ENCODE measurements at regions not wholly inside any gene's neighbourhood (a gene's known extent, or its start where the extent isn't known, plus 50 kb on each side); places are given as distances from the start of the nearest gene placed in this dataset.

DNA sequence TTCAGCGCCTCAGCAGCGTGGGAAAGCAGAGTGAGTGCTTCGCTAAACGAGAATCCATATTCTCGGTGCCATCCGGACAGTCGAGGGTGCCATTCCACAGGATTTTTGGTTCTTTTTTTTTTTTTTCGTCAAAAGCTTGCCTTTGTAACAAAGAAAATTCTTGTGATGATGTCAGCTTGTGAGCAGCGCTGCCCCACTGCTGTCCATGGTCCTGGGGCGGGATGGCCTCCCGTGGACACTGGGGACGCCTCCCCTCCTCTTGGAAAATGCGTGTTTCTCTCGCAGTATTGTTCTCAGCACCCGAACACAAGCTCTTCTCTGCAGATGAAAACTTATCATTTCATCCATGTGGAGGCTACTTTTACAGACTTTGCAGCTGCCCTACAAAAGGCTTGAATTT is 477.4 kb downstream of the TCERG1L start:
- H3K27me3 ChIP-seq (replicated peaks; ENCODE audit: insufficient read depth, low read depth, low read length, poor library complexity), result no peaks in the 10 kb centered on the region
- no peaks in the 10 kb centered on the region for H3K36me3 ChIP-seq (ENCODE audit: insufficient read depth, low read length, poor library complexity, severe bottlenecking)
- DNase-seq (ENCODE audit: low spot score), result no peak
- H3K27ac ChIP-seq (ENCODE audit: low read depth, low read length, poor library complexity, severe bottlenecking), result no peak overlapping the region
- intact Hi-C loops (cut with micrococcal nuclease; ENCODE audit: unreplicated experiment), result no loop called here
- TF ChIP-seq EZH2 (IDR thresholded peaks at IDR 0.05; ENCODE audit: borderline replicate concordance, low read depth, low read length, poor library complexity, severe bottlenecking), result no peak
- TF ChIP-seq, protein P1, sequence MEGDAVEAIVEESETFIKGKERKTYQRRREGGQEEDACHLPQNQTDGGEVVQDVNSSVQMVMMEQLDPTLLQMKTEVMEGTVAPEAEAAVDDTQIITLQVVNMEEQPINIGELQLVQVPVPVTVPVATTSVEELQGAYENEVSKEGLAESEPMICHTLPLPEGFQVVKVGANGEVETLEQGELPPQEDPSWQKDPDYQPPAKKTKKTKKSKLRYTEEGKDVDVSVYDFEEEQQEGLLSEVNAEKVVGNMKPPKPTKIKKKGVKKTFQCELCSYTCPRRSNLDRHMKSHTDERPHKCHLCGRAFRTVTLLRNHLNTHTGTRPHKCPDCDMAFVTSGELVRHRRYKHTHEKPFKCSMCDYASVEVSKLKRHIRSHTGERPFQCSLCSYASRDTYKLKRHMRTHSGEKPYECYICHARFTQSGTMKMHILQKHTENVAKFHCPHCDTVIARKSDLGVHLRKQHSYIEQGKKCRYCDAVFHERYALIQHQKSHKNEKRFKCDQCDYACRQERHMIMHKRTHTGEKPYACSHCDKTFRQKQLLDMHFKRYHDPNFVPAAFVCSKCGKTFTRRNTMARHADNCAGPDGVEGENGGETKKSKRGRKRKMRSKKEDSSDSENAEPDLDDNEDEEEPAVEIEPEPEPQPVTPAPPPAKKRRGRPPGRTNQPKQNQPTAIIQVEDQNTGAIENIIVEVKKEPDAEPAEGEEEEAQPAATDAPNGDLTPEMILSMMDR (conservative IDR thresholded peaks at IDR 0.05; ENCODE audit: low read depth, low read length), result no peak
- POLR2A ChIA-PET (ENCODE audit: low non-redundant PET), result no interaction called here
- H3K4me1 ChIP-seq (ENCODE audit: insufficient read depth, low read length, poor library complexity, severe bottlenecking), result no peaks in the 10 kb centered on the region
- CTCF ChIA-PET, result no interaction called here
- no TSS peak for BruUV-seq (replicated peaks)
- H3K9me3 ChIP-seq (ENCODE audit: low read depth, low read length, poor library complexity, severe bottlenecking), result no peaks in the 10 kb centered on the region
- H3K4me3 ChIP-seq (ENCODE audit: low read depth, low read length, poor library complexity, severe bottlenecking), result no peak overlapping the region

GRCh38 chr10:130834573-130834972 is 476.9 kb downstream of the TCERG1L start:
- ChIA-PET POLR2A (ENCODE audit: low non-redundant PET) (no interaction called here), CTCF (no interaction called here)
- TF ChIP-seq, protein P1 (conservative IDR thresholded peaks at IDR 0.05; ENCODE audit: low read depth, low read length), result no peak
- no peak for TF ChIP-seq EZH2 (IDR thresholded peaks at IDR 0.05; ENCODE audit: borderline replicate concordance, low read depth, low read length, poor library complexity, severe bottlenecking)
- H3K4me1 ChIP-seq (ENCODE audit: insufficient read depth, low read length, poor library complexity, severe bottlenecking), result no peaks in the 10 kb centered on the region
- no peak overlapping the region for H3K27ac ChIP-seq (ENCODE audit: low read depth, low read length, poor library complexity, severe bottlenecking)
- intact Hi-C loops (cut with micrococcal nuclease; ENCODE audit: unreplicated experiment), result no loop called here
- no peaks in the 10 kb centered on the region for H3K9me3 ChIP-seq (ENCODE audit: low read depth, low read length, poor library complexity, severe bottlenecking)
- H3K36me3 ChIP-seq (ENCODE audit: insufficient read depth, low read length, poor library complexity, severe bottlenecking), result no peaks in the 10 kb centered on the region
- no TSS peak for BruUV-seq (replicated peaks)
- H3K27me3 ChIP-seq (replicated peaks; ENCODE audit: insufficient read depth, low read depth, low read length, poor library complexity), result no peaks in the 10 kb centered on the region
- DNase-seq (ENCODE audit: low spot score), result no peak
- H3K4me3 ChIP-seq (ENCODE audit: low read depth, low read length, poor library complexity, severe bottlenecking), result no peak overlapping the region

- Histone ChIP-seq H3K27ac (ENCODE audit: low read depth, low read length, poor library complexity, severe bottlenecking) (no peak overlapping the region), H3K27me3 (replicated peaks; ENCODE audit: insufficient read depth, low read depth, low read length, poor library complexity) (no peaks in the 10 kb centered on the region), H3K9me3 (ENCODE audit: low read depth, low read length, poor library complexity, severe bottlenecking) (no peaks in the 10 kb centered on the region), H3K4me1 (ENCODE audit: insufficient read depth, low read length, poor library complexity, severe bottlenecking) (no peaks in the 10 kb centered on the region), H3K4me3 (ENCODE audit: low read depth, low read length, poor library complexity, severe bottlenecking) (no peak overlapping the region), H3K36me3 (ENCODE audit: insufficient read depth, low read length, poor library complexity, severe bottlenecking) (no peaks in the 10 kb centered on the region)
- CTCF ChIA-PET, result no interaction called here
- POLR2A ChIA-PET (ENCODE audit: low non-redundant PET), result no interaction called here
- no peak for DNase-seq (ENCODE audit: low spot score)
- TF ChIP-seq EZH2 (IDR thresholded peaks at IDR 0.05; ENCODE audit: borderline replicate concordance, low read depth, low read length, poor library complexity, severe bottlenecking), result no peak
- TF ChIP-seq, protein P1 (conservative IDR thresholded peaks at IDR 0.05; ENCODE audit: low read depth, low read length), result no peak
- no TSS peak for BruUV-seq (replicated peaks)
- intact Hi-C loops (cut with micrococcal nuclease; ENCODE audit: unreplicated experiment), result no loop called here
Observed at GRCh38 chr10:130835068-130835467, 476.5 kb downstream of the TCERG1L start.

Measured in A673 (cell line).